ENCODE measurements at regions not wholly inside any gene's neighbourhood (a gene's known extent, or its start where the extent isn't known, plus 50 kb on each side); places are given as distances from the start of the nearest gene placed in this dataset.

GRCh38 chr18:41853280-41853679 lies 101.8 kb upstream of the PIK3C3 start:
- TF ChIP-seq CTCF (IDR thresholded peaks at IDR 0.05): no peak
- no peak for TF ChIP-seq POLR2A (IDR thresholded peaks at IDR 0.05)
- no peak for TF ChIP-seq EP300 (IDR thresholded peaks at IDR 0.05)
- TF ChIP-seq POLR2AphosphoS5 (IDR thresholded peaks at IDR 0.05): no peak
